Vagina (tissue), 2 donors: ENCODE measurements at regions not wholly inside any gene's neighbourhood (a gene's known extent, or its start where the extent isn't known, plus 50 kb on each side); places are given as distances from the start of the nearest gene placed in this dataset.

ENCODE experiments used
- DNase-seq, 2 donors: peaks; one replicate each; pipeline ENCODE4 v3.0.0-alpha.2; 2017; ENCODE audit errors: extremely low spot score in 2 of 2
- H3K27ac ChIP-seq: fragments of 200-600 bp; sonication (generic); one replicate; pipeline ENCODE4 v1.5.1; 2019
- H3K27me3 ChIP-seq: fragments of 200-600 bp; sonication (generic); one replicate; pipeline ENCODE4 v1.5.1; 2019
- H3K36me3 ChIP-seq, 2 donors: fragments of 200-600 bp; sonication (generic); one replicate each; pipeline ENCODE4 v1.5.1; 2017 to 2019
- H3K4me1 ChIP-seq: fragments of 200-600 bp; sonication (generic); one replicate; pipeline ENCODE4 v1.5.1; 2019
- H3K4me3 ChIP-seq, 2 donors: fragments of 200-600 bp; sonication (generic); 1 replicate in 1 of 2; 2 replicates in 1 of 2; pipeline ENCODE4 v1.5.1; 2016 to 2019
- H3K9me3 ChIP-seq: fragments of 200-600 bp; sonication (generic); one replicate; pipeline ENCODE4 v1.5.1; 2019
- CTCF ChIP-seq, 3 experiments: fragments of 450-650 bp in 2 of 3; fragments of 200-600 bp in 1 of 3; sonication (generic) in 1 of 3; IDR thresholded peaks; one replicate each; pipeline ENCODE4 v1.5.1; 2017 to 2019; ENCODE audit warnings: antibody characterized with exemption in 3 of 3, mild to moderate bottlenecking in 2 of 3, moderate library complexity in 2 of 3
- POLR2A ChIP-seq, 2 donors: fragments of 450-650 bp; IDR thresholded peaks; one replicate each; pipeline ENCODE4 v1.6.1; 2017; ENCODE audit warnings: antibody characterized with exemption in 2 of 2, mild to moderate bottlenecking in 2 of 2, moderate library complexity in 2 of 2
- POLR2AphosphoS5 ChIP-seq, 2 donors: sonication (generic); formaldehyde crosslinking; IDR thresholded peaks; one replicate each; pipeline ENCODE4 v1.9.0; 2017; ENCODE audit warnings: antibody characterized with exemption in 2 of 2, mild to moderate bottlenecking in 2 of 2, low read depth in 1 of 2; ENCODE audit not compliant: insufficient read depth in 1 of 2
- intact Hi-C: fragments of 100-400 bp; cut with DNase I; formaldehyde crosslinking; loops from one replicate; pipeline ENCODE4 v1.15.1; 2023

DNA sequence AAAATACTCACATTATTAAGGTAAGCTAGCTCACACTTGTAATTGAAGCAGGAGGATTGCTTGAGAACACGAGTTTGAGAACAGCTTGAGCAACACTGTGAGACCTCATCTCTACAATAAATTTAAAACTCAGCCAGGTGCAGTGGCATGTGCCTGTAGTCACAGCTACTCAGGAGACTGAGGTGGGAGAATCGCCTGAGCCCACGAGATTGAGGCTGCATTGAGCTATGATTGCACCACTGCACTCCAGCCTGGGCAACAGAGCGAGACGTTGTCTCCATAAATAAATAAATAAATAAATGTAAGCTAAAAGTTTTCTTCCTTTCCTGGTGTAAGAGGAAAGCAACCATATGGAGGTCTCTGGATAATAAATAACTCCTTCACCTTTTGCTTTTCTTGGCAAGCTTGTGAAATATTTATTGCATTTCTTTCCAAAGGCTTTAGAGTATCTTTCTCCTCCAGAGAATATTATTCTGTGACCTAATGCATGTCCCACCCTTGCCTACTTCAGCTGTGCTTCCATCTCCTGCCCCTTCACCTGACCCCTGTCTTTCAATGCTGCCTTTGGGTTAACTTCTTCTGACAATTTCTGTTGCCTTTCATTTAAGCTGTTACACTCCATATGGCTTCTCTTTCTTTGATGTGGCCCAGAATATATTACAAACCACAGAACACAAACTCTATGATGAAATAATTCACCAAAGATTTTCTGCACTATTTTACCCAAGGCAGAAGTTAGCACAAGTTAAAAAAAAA lies 280.7 kb upstream of the RND3 start:
- Histone ChIP-seq H3K4me1 (no peaks in the 10 kb centered on the region), H3K9me3 (no peaks in the 10 kb centered on the region), H3K27me3 (no peaks in the 10 kb centered on the region), H3K36me3 (no peaks in the 10 kb centered on the region), H3K4me3 (no peak overlapping the region), H3K27ac (no peak overlapping the region)
- no peak for DNase-seq
- no peak for TF ChIP-seq CTCF (IDR thresholded peaks at IDR 0.05)
- intact Hi-C loops: no loop called here

GRCh38 chr2:150762571-150762970 lies 275.1 kb upstream of the RND3 start:
- intact Hi-C loops: no loop called here
- H3K4me3 ChIP-seq: no peak overlapping the region

GRCh38 chr2:150759531-150759930 lies 272.1 kb upstream of the RND3 start:
- TF ChIP-seq POLR2A (IDR thresholded peaks at IDR 0.05): no peak
- TF ChIP-seq POLR2AphosphoS5 (IDR thresholded peaks at IDR 0.05; ENCODE audit: insufficient read depth in 1 of 2, low read depth in 1 of 2): no peak
- TF ChIP-seq CTCF (IDR thresholded peaks at IDR 0.05): no peak
- Histone ChIP-seq H3K27me3 (no peaks in the 10 kb centered on the region), H3K4me1 (no peaks in the 10 kb centered on the region), H3K27ac (no peak overlapping the region), H3K36me3 (no peaks in the 10 kb centered on the region), H3K9me3 (no peaks in the 10 kb centered on the region), H3K4me3 (no peak overlapping the region)
- intact Hi-C loops: no loop called here
- DNase-seq: no peak

More at GRCh38 chr2:150762571-150762970, 275.1 kb upstream of the RND3 start:
- H3K27ac ChIP-seq: no peak overlapping the region
- H3K4me1 ChIP-seq: no peaks in the 10 kb centered on the region
- no peak for TF ChIP-seq POLR2A (IDR thresholded peaks at IDR 0.05)
- TF ChIP-seq CTCF (IDR thresholded peaks at IDR 0.05): no peak
- no peak for TF ChIP-seq POLR2AphosphoS5 (IDR thresholded peaks at IDR 0.05; ENCODE audit: insufficient read depth in 1 of 2, low read depth in 1 of 2)
- no peaks in the 10 kb centered on the region for H3K36me3 ChIP-seq
- H3K9me3 ChIP-seq: no peaks in the 10 kb centered on the region
- H3K27me3 ChIP-seq: no peaks in the 10 kb centered on the region
- no peak for DNase-seq

DNA sequence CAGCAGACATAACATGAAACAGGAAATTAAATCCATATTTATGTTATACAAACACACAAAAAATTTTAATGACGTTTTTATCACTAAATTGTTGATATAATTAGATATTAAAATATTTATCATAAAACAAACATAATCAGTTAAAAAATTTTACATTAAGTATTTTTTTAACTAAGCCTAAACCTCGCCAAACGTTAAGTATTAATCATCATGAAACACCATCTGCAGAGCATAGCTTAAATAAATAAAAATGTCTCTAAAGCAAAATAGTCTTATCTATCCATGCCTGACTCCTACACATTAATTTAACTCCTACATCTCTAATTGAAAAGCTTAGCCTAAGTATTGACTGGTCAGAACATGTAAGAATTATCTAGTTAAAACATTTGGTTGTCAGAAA lies 271.6 kb upstream of the RND3 start:
- TF ChIP-seq POLR2A (IDR thresholded peaks at IDR 0.05): no peak
- TF ChIP-seq POLR2AphosphoS5 (IDR thresholded peaks at IDR 0.05; ENCODE audit: insufficient read depth in 1 of 2, low read depth in 1 of 2): no peak
- TF ChIP-seq CTCF (IDR thresholded peaks at IDR 0.05): no peak
- no peaks in the 10 kb centered on the region for H3K27me3 ChIP-seq
- no peaks in the 10 kb centered on the region for H3K36me3 ChIP-seq
- no peaks in the 10 kb centered on the region for H3K9me3 ChIP-seq
- no peak for DNase-seq
- H3K27ac ChIP-seq: no peak overlapping the region
- intact Hi-C loops: no loop called here
- H3K4me3 ChIP-seq: no peak overlapping the region
- H3K4me1 ChIP-seq: no peaks in the 10 kb centered on the region

GRCh38 chr2:150752229-150752628 lies 264.8 kb upstream of the RND3 start:
- no peak overlapping the region for H3K27ac ChIP-seq
- no peak overlapping the region for H3K4me3 ChIP-seq
- intact Hi-C loops: no loop called here
- no peaks in the 10 kb centered on the region for H3K9me3 ChIP-seq
- DNase-seq: no peak
- no peak for TF ChIP-seq POLR2AphosphoS5 (IDR thresholded peaks at IDR 0.05; ENCODE audit: insufficient read depth in 1 of 2, low read depth in 1 of 2)
- no peak for TF ChIP-seq CTCF (IDR thresholded peaks at IDR 0.05)
- TF ChIP-seq POLR2A (IDR thresholded peaks at IDR 0.05): no peak
- no peaks in the 10 kb centered on the region for H3K36me3 ChIP-seq
- no peaks in the 10 kb centered on the region for H3K4me1 ChIP-seq
- H3K27me3 ChIP-seq: no peaks in the 10 kb centered on the region
